Fibroblast of villous mesenchyme (primary cell): ENCODE measurements at regions not wholly inside any gene's neighbourhood (a gene's known extent, or its start where the extent isn't known, plus 50 kb on each side); places are given as distances from the start of the nearest gene placed in this dataset.

Source experiments
- DNase-seq: peaks from one replicate; pipeline ENCODE4 v3.0.0-alpha.2; 2010; ENCODE audit warnings: low read depth
- H3K4me3 ChIP-seq: 2 replicates; pipeline ENCODE4 v1.5.1; 2011; ENCODE audit warnings: low read depth, mild to moderate bottlenecking, low read length
- CTCF ChIP-seq: IDR thresholded peaks from 2 replicates; pipeline ENCODE4 v1.5.1; 2012; ENCODE audit warnings: low read depth, mild to moderate bottlenecking, low read length; ENCODE audit not compliant: insufficient read depth

- no peak overlapping the region for H3K4me3 ChIP-seq
- TF ChIP-seq CTCF: no peak
- no peak for DNase-seq
These were observed 314.7 kb downstream of the AMY1C start for GRCh38 chr1:104064399-104064798.

DNA sequence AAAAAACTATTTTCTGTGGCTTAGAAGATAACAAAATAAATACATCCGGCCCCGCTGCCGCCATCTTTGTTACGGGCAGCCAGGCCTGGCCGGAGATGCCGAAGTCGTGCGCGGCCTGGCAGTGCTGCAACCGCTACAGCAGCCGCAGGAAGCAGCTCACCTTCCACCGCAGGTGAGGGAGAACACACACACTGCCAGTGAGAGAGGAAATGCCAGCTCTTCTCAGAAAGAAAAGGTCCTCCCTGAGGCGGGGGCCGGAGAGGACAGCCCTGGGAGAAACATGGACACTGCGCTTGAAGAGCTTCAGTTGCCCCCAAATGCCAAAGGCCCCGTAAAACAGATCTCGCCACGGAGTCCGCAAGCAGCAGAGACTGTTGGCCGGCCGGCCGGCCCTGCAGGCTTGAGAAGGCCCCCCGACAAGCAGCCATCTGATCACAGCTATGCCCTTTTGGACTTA lies 323.2 kb downstream of the AMY1C start:
- DNase-seq: no peak

DNA sequence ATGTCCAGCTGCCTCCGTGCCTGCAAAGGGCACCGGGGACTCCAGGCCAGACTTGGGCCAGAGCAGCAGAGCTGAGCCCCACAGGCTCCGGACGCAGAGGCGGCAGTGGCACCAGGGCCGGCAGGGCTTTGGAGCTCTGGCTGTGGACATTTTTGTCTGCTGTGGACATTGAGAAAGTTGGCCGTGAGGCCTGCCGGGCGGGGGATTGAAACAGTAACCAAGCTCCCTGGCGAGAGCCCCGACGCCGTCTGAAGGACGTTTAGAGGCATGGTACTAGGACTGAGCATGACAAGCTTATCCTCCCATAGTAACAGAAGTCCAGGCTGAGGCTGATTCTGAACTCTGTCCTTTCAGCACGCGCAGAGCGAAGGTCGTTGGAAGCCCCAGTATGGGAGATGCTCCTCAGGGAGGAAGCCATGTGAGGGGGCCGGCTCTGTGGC lies 323.8 kb downstream of the AMY1C start:
- DNase-seq: no peak
- TF ChIP-seq CTCF: no peak

More for the DNA sequence above, 323.2 kb downstream of the AMY1C start:
- TF ChIP-seq CTCF: no peak
- H3K4me3 ChIP-seq: no peak overlapping the region

DNA sequence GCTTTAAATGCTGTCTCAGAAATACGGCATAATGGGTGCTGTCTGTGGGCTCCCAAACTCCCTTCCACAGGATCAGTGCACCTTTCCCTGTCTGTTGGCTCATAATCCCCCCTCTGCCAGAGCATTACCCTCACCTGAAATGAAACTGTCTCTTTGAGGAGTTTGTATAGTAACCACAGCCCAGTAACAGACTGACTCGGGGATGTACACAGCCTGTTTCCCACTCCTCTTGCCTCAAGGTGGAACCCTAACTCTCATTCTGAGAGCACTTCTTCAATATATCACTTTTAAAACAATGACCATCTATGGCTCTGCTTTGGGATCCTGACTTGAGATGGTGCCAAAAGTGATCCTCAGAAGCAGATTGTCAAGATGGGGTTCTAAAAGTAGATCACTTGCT lies 332.5 kb downstream of the AMY1C start:
- DNase-seq: no peak
- no peak for TF ChIP-seq CTCF
- H3K4me3 ChIP-seq: no peak overlapping the region

More for the DNA sequence above, 323.8 kb downstream of the AMY1C start:
- no peak overlapping the region for H3K4me3 ChIP-seq

DNA sequence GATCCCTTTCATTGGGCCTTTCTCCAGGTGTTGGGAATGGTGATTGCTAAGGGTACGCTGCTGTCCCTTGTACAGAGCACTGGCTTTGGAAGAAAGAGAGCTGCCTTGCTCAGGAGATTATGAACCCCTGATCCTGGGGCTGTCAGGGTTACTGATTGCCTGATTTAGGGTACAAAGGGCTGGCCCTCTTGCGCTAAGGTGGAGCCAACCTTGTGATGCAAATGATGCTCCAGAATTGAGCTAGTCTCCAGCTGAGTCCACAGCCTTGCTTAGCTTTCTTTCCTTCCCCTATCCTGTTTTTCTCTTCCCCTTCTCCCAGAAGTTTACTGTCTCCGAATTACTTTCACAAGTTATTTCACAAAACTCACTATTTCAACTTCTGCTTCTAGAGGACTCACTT lies 334.7 kb downstream of the AMY1C start:
- no peak overlapping the region for H3K4me3 ChIP-seq
- no peak for DNase-seq
- no peak for TF ChIP-seq CTCF

- DNase-seq: no peak
- no peak for TF ChIP-seq CTCF
- no peak overlapping the region for H3K4me3 ChIP-seq
These were observed 343.0 kb downstream of the AMY1C start for GRCh38 chr1:104092698-104093097.

GRCh38 chr1:104098837-104099236 lies 349.1 kb downstream of the AMY1C start:
- DNase-seq: no peak
- H3K4me3 ChIP-seq: no peak overlapping the region
- TF ChIP-seq CTCF: no peak
